ENCODE measurements at regions not wholly inside any gene's neighbourhood (a gene's known extent, or its start where the extent isn't known, plus 50 kb on each side); places are given as distances from the start of the nearest gene placed in this dataset.

GRCh38 chr15:24784506-24784905, 108.9 kb downstream of the NPAP1 start:
- no peak for TF ChIP-seq POLR2A (IDR thresholded peaks at IDR 0.05; ENCODE audit: low read depth, low read length)
- TF ChIP-seq POLR2AphosphoS5 (IDR thresholded peaks at IDR 0.05; ENCODE audit: low read depth, low read length) = no peak
- no peak for TF ChIP-seq PAX5 (IDR thresholded peaks at IDR 0.05; ENCODE audit: insufficient read depth, low read length, severe bottlenecking)
- no peak for TF ChIP-seq TAF1 (IDR thresholded peaks at IDR 0.05; ENCODE audit: low read depth, low read length)
- TF ChIP-seq SPI1 (IDR thresholded peaks at IDR 0.05; ENCODE audit: low read depth, low read length) = no peak
- TF ChIP-seq POU2F2 (IDR thresholded peaks at IDR 0.05; ENCODE audit: low read depth, low read length) = no peak
